ENCODE measurements at regions not wholly inside any gene's neighbourhood (a gene's known extent, or its start where the extent isn't known, plus 50 kb on each side); places are given as distances from the start of the nearest gene placed in this dataset.

DNA sequence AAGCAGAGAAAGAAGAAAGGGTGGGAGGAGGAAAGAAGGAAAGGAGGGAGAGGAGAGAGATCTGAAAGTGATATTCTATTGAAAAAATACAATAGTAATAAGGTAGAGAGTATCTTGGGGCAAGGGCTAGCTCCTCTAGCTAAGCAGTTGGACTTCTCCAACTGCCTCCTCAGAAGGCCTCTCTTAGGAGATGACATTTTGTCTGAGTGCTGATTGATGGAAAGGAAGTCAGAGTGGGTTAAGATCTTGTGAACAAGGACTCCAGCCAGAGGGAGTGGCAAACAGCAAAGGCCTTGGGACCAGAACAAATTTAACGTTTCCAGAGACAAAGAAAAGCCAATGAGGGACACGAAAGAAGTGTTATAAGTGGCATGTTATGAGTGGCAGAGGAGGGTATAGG lies 111.8 kb upstream of the TNFAIP3 start:
- no peaks in the 10 kb centered on the region for H3K9me2 ChIP-seq (ENCODE audit: low read depth, low read length)
- no peaks in the 10 kb centered on the region for H3K27me3 ChIP-seq (ENCODE audit: insufficient read depth, low read length)
- H3K27ac ChIP-seq (ENCODE audit: low read depth, low read length, poor library complexity, severe bottlenecking): no peak overlapping the region
- H3K79me2 ChIP-seq (ENCODE audit: insufficient read depth, low read length): no peaks in the 10 kb centered on the region
- H3K36me3 ChIP-seq (ENCODE audit: insufficient read depth, low read length): no peaks in the 10 kb centered on the region
- TF ChIP-seq CTCF (IDR thresholded peaks at IDR 0.05; ENCODE audit: low read length) (no peak), EZH2 (IDR thresholded peaks at IDR 0.05; ENCODE audit: borderline replicate concordance, low read length) (no peak)
- no peaks in the 10 kb centered on the region for H3K4me1 ChIP-seq (ENCODE audit: insufficient read depth, low read length, severe bottlenecking)
- H3K4me2 ChIP-seq (ENCODE audit: low read length): no peak overlapping the region
- H3F3A ChIP-seq (ENCODE audit: insufficient read depth, low read length): no peaks in the 10 kb centered on the region
- H3K9me3 ChIP-seq (ENCODE audit: low read length): no peaks in the 10 kb centered on the region
- no peak overlapping the region for H3K9ac ChIP-seq (ENCODE audit: low read length)
- no peaks in the 10 kb centered on the region for H4K20me1 ChIP-seq (ENCODE audit: insufficient read depth, low read length)
- no peak overlapping the region for H3K4me3 ChIP-seq (ENCODE audit: low read depth, low read length, poor library complexity, severe bottlenecking)
- H2AFZ ChIP-seq (ENCODE audit: low read length): no peak overlapping the region

- no peaks in the 10 kb centered on the region for H3K9me2 ChIP-seq (ENCODE audit: low read depth, low read length)
- no peaks in the 10 kb centered on the region for H3K9me3 ChIP-seq (ENCODE audit: low read length)
- H3F3A ChIP-seq (ENCODE audit: insufficient read depth, low read length): no peaks in the 10 kb centered on the region
- no peak overlapping the region for H3K9ac ChIP-seq (ENCODE audit: low read length)
- no peak overlapping the region for H3K4me3 ChIP-seq (ENCODE audit: low read depth, low read length, poor library complexity, severe bottlenecking)
- TF ChIP-seq EZH2 (IDR thresholded peaks at IDR 0.05; ENCODE audit: borderline replicate concordance, low read length) (no peak), CTCF (IDR thresholded peaks at IDR 0.05; ENCODE audit: low read length) (no peak)
- H3K79me2 ChIP-seq (ENCODE audit: insufficient read depth, low read length): no peaks in the 10 kb centered on the region
- H4K20me1 ChIP-seq (ENCODE audit: insufficient read depth, low read length): no peaks in the 10 kb centered on the region
- no peak overlapping the region for H2AFZ ChIP-seq (ENCODE audit: low read length)
- H3K27me3 ChIP-seq (ENCODE audit: insufficient read depth, low read length): no peaks in the 10 kb centered on the region
- H3K36me3 ChIP-seq (ENCODE audit: insufficient read depth, low read length): no peaks in the 10 kb centered on the region
- no peak overlapping the region for H3K27ac ChIP-seq (ENCODE audit: low read depth, low read length, poor library complexity, severe bottlenecking)
- no peaks in the 10 kb centered on the region for H3K4me1 ChIP-seq (ENCODE audit: insufficient read depth, low read length, severe bottlenecking)
- no peak overlapping the region for H3K4me2 ChIP-seq (ENCODE audit: low read length)
These were observed 110.3 kb upstream of the TNFAIP3 start for GRCh38 chr6:137756788-137757187.

GRCh38 chr6:137758661-137759060 lies 108.4 kb upstream of the TNFAIP3 start:
- H3F3A ChIP-seq (ENCODE audit: insufficient read depth, low read length): no peaks in the 10 kb centered on the region
- no peaks in the 10 kb centered on the region for H4K20me1 ChIP-seq (ENCODE audit: insufficient read depth, low read length)
- TF ChIP-seq EZH2 (IDR thresholded peaks at IDR 0.05; ENCODE audit: borderline replicate concordance, low read length) (no peak), CTCF (IDR thresholded peaks at IDR 0.05; ENCODE audit: low read length) (no peak)
- H3K9me2 ChIP-seq (ENCODE audit: low read depth, low read length): no peaks in the 10 kb centered on the region
- H3K4me2 ChIP-seq (ENCODE audit: low read length): no peak overlapping the region
- H3K4me3 ChIP-seq (ENCODE audit: low read depth, low read length, poor library complexity, severe bottlenecking): no peak overlapping the region
- no peak overlapping the region for H3K27ac ChIP-seq (ENCODE audit: low read depth, low read length, poor library complexity, severe bottlenecking)
- H3K79me2 ChIP-seq (ENCODE audit: insufficient read depth, low read length): no peaks in the 10 kb centered on the region
- H3K27me3 ChIP-seq (ENCODE audit: insufficient read depth, low read length): no peaks in the 10 kb centered on the region
- no peaks in the 10 kb centered on the region for H3K4me1 ChIP-seq (ENCODE audit: insufficient read depth, low read length, severe bottlenecking)
- H3K36me3 ChIP-seq (ENCODE audit: insufficient read depth, low read length): no peaks in the 10 kb centered on the region
- no peak overlapping the region for H3K9ac ChIP-seq (ENCODE audit: low read length)
- H2AFZ ChIP-seq (ENCODE audit: low read length): no peak overlapping the region
- no peaks in the 10 kb centered on the region for H3K9me3 ChIP-seq (ENCODE audit: low read length)

All from OCI-LY1 (cell line).